ENCODE measurements at regions not wholly inside any gene's neighbourhood (a gene's known extent, or its start where the extent isn't known, plus 50 kb on each side); places are given as distances from the start of the nearest gene placed in this dataset.

DNA sequence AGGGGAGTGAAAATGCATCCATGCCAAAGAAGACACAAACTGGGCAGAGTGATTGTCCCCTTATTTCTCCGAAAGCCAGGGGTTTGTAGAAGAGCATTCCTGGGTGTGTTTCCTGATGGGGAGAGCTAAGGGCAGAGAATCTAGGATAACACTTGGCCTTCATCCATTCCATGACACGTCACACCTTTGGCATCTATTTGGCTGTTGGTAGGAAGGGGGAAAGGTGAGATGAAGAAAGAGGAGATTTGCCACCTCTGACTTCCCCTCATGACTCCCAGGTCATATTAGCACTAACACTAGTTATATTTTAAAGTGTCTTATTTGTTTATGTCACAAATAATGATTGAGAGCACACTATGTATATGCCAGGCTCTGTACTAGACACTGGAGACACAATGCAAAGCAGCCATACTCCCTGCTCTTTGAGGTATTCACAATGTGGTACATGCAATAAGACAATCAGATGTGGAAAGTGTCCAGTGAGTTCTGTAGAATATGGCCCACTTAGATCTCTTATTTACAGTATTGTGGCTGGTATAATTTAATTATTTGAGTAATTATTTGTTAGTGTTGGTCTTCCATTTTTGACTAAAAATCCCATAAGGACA, 54.5 kb upstream of the GADD45A start:
- TF ChIP-seq POLR2A (IDR thresholded peaks at IDR 0.05; ENCODE audit: low read depth, low read length), result no peak
- no peak for TF ChIP-seq PAX5 (IDR thresholded peaks at IDR 0.05; ENCODE audit: insufficient read depth, low read length, severe bottlenecking)
- no peak for TF ChIP-seq POLR2AphosphoS5 (IDR thresholded peaks at IDR 0.05; ENCODE audit: low read depth, low read length)

Measured in GM12891 (cell line).